ENCODE measurements at regions not wholly inside any gene's neighbourhood (a gene's known extent, or its start where the extent isn't known, plus 50 kb on each side); places are given as distances from the start of the nearest gene placed in this dataset.
A peak's percentile ranks its signal among the peaks of the same experiment; 100 is the strongest.

DNA sequence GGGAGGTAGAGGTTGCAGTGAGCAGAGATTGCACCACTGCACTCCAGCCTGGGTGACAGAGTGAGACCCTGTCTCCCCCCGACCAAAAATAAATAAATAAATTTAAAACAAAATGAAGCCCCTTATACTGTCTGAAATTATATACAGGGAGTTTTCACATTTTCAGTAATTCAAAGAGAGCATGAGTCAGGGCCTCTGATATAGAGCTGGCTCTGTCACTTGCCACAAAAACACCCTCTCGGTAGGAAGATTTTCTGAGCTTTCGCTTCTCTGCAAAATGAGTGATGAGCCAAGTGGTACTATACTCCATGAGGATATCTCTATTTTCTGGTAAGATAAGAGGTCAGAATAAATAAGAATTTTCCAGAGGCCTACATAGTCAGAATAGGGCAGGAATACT is 462.9 kb downstream of the COG6 start:
- H3K4me3 Mint-ChIP-seq (ENCODE audit: unreplicated experiment): no peak overlapping the region
- peaks cover 4% of the 10 kb centered on the region for H3K27me3 Mint-ChIP-seq (ENCODE audit: low read depth, unreplicated experiment)
- no peak overlapping the region for H3K9ac ChIP-seq (ENCODE audit: low read length)
- no peaks in the 10 kb centered on the region for H3K36me3 ChIP-seq (ENCODE audit: insufficient read depth, low read length)
- no peaks in the 10 kb centered on the region for H3K27me3 ChIP-seq (ENCODE audit: insufficient read depth, low read length)
- no peaks in the 10 kb centered on the region for H4K20me1 ChIP-seq (ENCODE audit: insufficient read depth, low read length)
- peaks cover 12% of the 10 kb centered on the region for H3K4me1 ChIP-seq (ENCODE audit: insufficient read depth, low read length)
- TF ChIP-seq, protein P1, sequence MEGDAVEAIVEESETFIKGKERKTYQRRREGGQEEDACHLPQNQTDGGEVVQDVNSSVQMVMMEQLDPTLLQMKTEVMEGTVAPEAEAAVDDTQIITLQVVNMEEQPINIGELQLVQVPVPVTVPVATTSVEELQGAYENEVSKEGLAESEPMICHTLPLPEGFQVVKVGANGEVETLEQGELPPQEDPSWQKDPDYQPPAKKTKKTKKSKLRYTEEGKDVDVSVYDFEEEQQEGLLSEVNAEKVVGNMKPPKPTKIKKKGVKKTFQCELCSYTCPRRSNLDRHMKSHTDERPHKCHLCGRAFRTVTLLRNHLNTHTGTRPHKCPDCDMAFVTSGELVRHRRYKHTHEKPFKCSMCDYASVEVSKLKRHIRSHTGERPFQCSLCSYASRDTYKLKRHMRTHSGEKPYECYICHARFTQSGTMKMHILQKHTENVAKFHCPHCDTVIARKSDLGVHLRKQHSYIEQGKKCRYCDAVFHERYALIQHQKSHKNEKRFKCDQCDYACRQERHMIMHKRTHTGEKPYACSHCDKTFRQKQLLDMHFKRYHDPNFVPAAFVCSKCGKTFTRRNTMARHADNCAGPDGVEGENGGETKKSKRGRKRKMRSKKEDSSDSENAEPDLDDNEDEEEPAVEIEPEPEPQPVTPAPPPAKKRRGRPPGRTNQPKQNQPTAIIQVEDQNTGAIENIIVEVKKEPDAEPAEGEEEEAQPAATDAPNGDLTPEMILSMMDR (IDR thresholded peaks at IDR 0.05; ENCODE audit: insufficient read depth, low read depth, low read length): no peak
- TF ChIP-seq EZH2 (IDR thresholded peaks at IDR 0.05; ENCODE audit: insufficient read depth, low read length): no peak
- H3K79me2 ChIP-seq (ENCODE audit: insufficient read depth, low read length): no peaks in the 10 kb centered on the region
- H3K27ac ChIP-seq (ENCODE audit: low read depth, low read length): no peak overlapping the region
- H3K4me1 Mint-ChIP-seq (ENCODE audit: low read depth, unreplicated experiment): peaks cover 12% of the 10 kb centered on the region
- no peak overlapping the region for H3K27ac Mint-ChIP-seq (ENCODE audit: unreplicated experiment)
- peaks cover 5% of the 10 kb centered on the region for H3K9me3 Mint-ChIP-seq (ENCODE audit: unreplicated experiment)
- H3K36me3 Mint-ChIP-seq (ENCODE audit: low read depth, unreplicated experiment): no peaks in the 10 kb centered on the region
- H3K9me3 ChIP-seq (ENCODE audit: insufficient read depth, low read depth, low read length): peaks cover 3% of the 10 kb centered on the region
- no peak overlapping the region for H2AFZ ChIP-seq (ENCODE audit: low read depth, low read length)
- FAIRE-seq: no peak
- DNase-seq (ENCODE audit: low read depth): no peak
- no peak overlapping the region for H3K4me3 ChIP-seq (ENCODE audit: insufficient read depth, low read depth, low read length)
- no peak overlapping the region for H3K4me2 ChIP-seq (ENCODE audit: low read length)

- H3K79me2 ChIP-seq (ENCODE audit: insufficient read depth, low read length): no peaks in the 10 kb centered on the region
- H3K4me2 ChIP-seq (ENCODE audit: low read length): no peak overlapping the region
- peaks cover 3% of the 10 kb centered on the region for H3K9me3 ChIP-seq (ENCODE audit: insufficient read depth, low read depth, low read length)
- H3K4me3 Mint-ChIP-seq (ENCODE audit: unreplicated experiment): no peak overlapping the region
- H4K20me1 ChIP-seq (ENCODE audit: insufficient read depth, low read length): no peaks in the 10 kb centered on the region
- no peak overlapping the region for H3K27ac Mint-ChIP-seq (ENCODE audit: unreplicated experiment)
- no peak for FAIRE-seq
- no peak overlapping the region for H3K9ac ChIP-seq (ENCODE audit: low read length)
- H3K27ac ChIP-seq (ENCODE audit: low read depth, low read length): no peak overlapping the region
- no peaks in the 10 kb centered on the region for H3K36me3 Mint-ChIP-seq (ENCODE audit: low read depth, unreplicated experiment)
- TF ChIP-seq, protein P1 (IDR thresholded peaks at IDR 0.05; ENCODE audit: insufficient read depth, low read depth, low read length): no peak
- no peak for TF ChIP-seq EZH2 (IDR thresholded peaks at IDR 0.05; ENCODE audit: insufficient read depth, low read length)
- H3K4me1 Mint-ChIP-seq (ENCODE audit: low read depth, unreplicated experiment): peaks cover 12% of the 10 kb centered on the region
- H3K9me3 Mint-ChIP-seq (ENCODE audit: unreplicated experiment): peaks cover 5% of the 10 kb centered on the region
- H2AFZ ChIP-seq (ENCODE audit: low read depth, low read length): no peak overlapping the region
- no peaks in the 10 kb centered on the region for H3K27me3 ChIP-seq (ENCODE audit: insufficient read depth, low read length)
- H3K4me3 ChIP-seq (ENCODE audit: insufficient read depth, low read depth, low read length): no peak overlapping the region
- H3K27me3 Mint-ChIP-seq (ENCODE audit: low read depth, unreplicated experiment): peaks cover 4% of the 10 kb centered on the region
- no peaks in the 10 kb centered on the region for H3K36me3 ChIP-seq (ENCODE audit: insufficient read depth, low read length)
- DNase-seq (ENCODE audit: low read depth): no peak
- peaks cover 12% of the 10 kb centered on the region for H3K4me1 ChIP-seq (ENCODE audit: insufficient read depth, low read length)
Measured at GRCh38 chr13:40119852-40120251, 464.4 kb downstream of the COG6 start.

DNA sequence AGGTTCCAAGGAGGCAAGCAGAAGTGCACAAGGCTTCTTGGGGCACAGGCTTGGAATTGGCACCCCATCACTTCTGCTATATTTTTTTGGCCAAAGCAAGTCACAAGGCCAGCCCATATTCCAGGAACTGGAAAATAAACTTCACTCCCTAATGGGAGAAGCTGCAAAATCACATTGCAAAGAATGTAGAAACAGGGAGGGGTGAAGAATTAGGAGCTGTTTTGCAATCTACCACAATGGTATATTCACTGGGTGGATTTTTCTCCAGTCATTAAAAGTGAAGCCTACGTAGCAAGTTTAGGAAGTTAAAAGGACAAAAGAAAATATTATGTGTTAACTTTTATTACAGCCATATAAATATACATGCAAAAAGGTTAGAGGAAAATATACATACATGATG is 464.8 kb downstream of the COG6 start:
- FAIRE-seq: no peak
- Mint-ChIP-seq H3K9me3 (ENCODE audit: unreplicated experiment) (peaks cover 5% of the 10 kb centered on the region), H3K4me3 (ENCODE audit: unreplicated experiment) (no peak overlapping the region)

More for the DNA sequence above, 464.8 kb downstream of the COG6 start:
- DNase-seq (ENCODE audit: low read depth): peak; percentile 63
- Mint-ChIP-seq H3K27me3 (ENCODE audit: low read depth, unreplicated experiment) (peaks cover 5% of the 10 kb centered on the region), H3K27ac (ENCODE audit: unreplicated experiment) (no peak overlapping the region), H3K4me1 (ENCODE audit: low read depth, unreplicated experiment) (peaks cover 12% of the 10 kb centered on the region), H3K36me3 (ENCODE audit: low read depth, unreplicated experiment) (no peaks in the 10 kb centered on the region)
- TF ChIP-seq, protein P1 (IDR thresholded peaks at IDR 0.05; ENCODE audit: insufficient read depth, low read depth, low read length): no peak
- Histone ChIP-seq H3K4me1 (ENCODE audit: insufficient read depth, low read length) (peaks cover 10% of the 10 kb centered on the region), H3K4me3 (ENCODE audit: insufficient read depth, low read depth, low read length) (no peak overlapping the region), H3K9me3 (ENCODE audit: insufficient read depth, low read depth, low read length) (peaks cover 3% of the 10 kb centered on the region), H3K4me2 (ENCODE audit: low read length) (no peak overlapping the region), H3K27me3 (ENCODE audit: insufficient read depth, low read length) (no peaks in the 10 kb centered on the region), H4K20me1 (ENCODE audit: insufficient read depth, low read length) (no peaks in the 10 kb centered on the region), H3K9ac (ENCODE audit: low read length) (no peak overlapping the region), H2AFZ (ENCODE audit: low read depth, low read length) (no peak overlapping the region), H3K27ac (ENCODE audit: low read depth, low read length) (no peak overlapping the region), H3K36me3 (ENCODE audit: insufficient read depth, low read length) (no peaks in the 10 kb centered on the region), H3K79me2 (ENCODE audit: insufficient read depth, low read length) (no peaks in the 10 kb centered on the region)

All from astrocyte (in vitro differentiated cells and primary cell).